ENCODE measurements at regions not wholly inside any gene's neighbourhood (a gene's known extent, or its start where the extent isn't known, plus 50 kb on each side); places are given as distances from the start of the nearest gene placed in this dataset.

DNA sequence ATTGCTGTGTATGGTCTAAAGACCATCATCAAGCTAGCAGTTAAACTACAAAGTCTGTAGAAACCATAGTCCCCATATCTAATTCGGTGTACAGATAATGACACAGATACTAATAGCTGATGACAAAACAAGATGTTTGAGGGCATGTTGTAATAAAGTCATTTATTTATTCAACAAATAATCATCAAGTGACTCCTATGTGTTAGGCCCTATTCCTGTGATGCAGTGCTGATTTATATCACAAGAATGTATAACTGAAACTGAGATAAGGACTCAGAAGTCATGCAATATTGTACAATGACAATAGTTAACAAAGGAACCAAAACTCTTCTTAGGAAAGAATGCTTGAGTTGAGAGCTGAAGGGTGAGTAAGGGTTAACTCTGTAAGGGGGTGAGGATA lies 315.0 kb upstream of the NR3C2 start:
- no peak for TF ChIP-seq POLR2A (IDR thresholded peaks at IDR 0.05)
- no peak for TF ChIP-seq CTCF (IDR thresholded peaks at IDR 0.05 in 4 of 5, conservative IDR thresholded peaks at IDR 0.05 in 1 of 5)

Measured in gastrocnemius medialis (tissue), 4 donors.